ENCODE measurements at regions not wholly inside any gene's neighbourhood (a gene's known extent, or its start where the extent isn't known, plus 50 kb on each side); places are given as distances from the start of the nearest gene placed in this dataset.

DNA sequence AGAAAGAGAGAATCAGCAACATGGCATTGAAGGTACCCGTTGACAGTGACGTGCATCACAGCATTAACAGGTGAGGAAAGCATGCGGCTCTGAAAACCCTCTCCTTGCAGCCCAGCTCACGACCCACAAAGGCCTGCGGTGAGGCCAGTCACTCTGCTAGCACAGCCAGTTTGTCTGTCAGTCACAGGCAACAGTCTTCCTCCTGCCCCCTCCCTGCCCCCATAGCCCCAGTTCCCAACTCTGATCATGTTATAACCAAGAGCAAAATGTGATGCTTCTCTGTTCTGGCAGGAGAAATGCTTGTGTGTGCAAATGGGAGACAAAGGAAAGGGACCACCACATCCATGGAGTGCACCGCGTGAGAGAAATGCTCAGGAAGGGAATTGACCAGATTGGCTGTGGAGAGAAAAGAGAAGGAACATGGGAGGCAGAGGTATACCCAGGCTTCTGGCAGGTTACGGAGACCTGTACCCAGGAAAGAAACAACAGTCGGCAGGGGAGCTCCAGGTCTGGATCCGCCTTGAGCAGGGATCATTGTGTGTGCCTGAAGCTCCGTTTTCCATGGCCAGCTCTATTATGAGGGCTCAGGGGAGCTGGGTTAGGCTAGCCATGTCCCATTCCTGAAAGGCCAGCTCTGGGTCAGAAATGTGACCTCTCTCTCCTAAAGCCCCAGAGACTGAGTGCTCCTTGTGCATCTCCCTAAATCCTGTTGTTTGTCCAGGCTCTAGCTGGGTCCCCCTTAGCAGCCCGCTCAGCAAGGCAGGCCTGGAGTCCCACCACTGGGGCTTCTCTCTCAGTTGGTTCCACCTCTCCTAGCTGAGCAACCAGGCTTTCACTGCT is 139.7 kb upstream of the MAMLD1 start:
- no peak overlapping the region for H3K9ac ChIP-seq (ENCODE audit: low read length)
- H3K4me2 ChIP-seq (ENCODE audit: low read length), result no peak overlapping the region
- ATAC-seq, result no peak
- ChIA-PET POLR2A (ENCODE audit: unreplicated experiment) (no interaction called here), CTCF (no interaction called here)
- H3K27me3 ChIP-seq (ENCODE audit: low read length), result no peaks in the 10 kb centered on the region
- no peaks in the 10 kb centered on the region for H4K20me1 ChIP-seq (ENCODE audit: low read length)
- no peaks in the 10 kb centered on the region for H3K9me3 ChIP-seq (ENCODE audit: low read length)
- intact Hi-C loops (cut with micrococcal nuclease), result no loop called here
- TF ChIP-seq CTCF (conservative IDR thresholded peaks at IDR 0.05; ENCODE audit: low read depth, low read length) (no peak), EZH2 (IDR thresholded peaks at IDR 0.05; ENCODE audit: low read length, unreplicated experiment) (no peak), EZH2phosphoT487 (IDR thresholded peaks at IDR 0.05; ENCODE audit: borderline replicate concordance, low read length) (no peak)
- no peak overlapping the region for H3K4me3 ChIP-seq (ENCODE audit: low read length)
- H3K36me3 ChIP-seq (ENCODE audit: low read depth, low read length), result no peaks in the 10 kb centered on the region
- no peaks in the 10 kb centered on the region for H3K79me2 ChIP-seq (ENCODE audit: low read length)
- BruUV-seq (replicated peaks), result no TSS peak
- no peak overlapping the region for H2AFZ ChIP-seq (ENCODE audit: low read length)
- H3K27ac ChIP-seq (ENCODE audit: low read length), result no peak overlapping the region
- H3K4me1 ChIP-seq (ENCODE audit: insufficient read depth, low read length), result no peaks in the 10 kb centered on the region
- no peak for DNase-seq
- no peaks in the 10 kb centered on the region for H3F3A ChIP-seq (ENCODE audit: low read length, unreplicated experiment)
- H3K9me2 ChIP-seq (replicated peaks; ENCODE audit: low read length), result no peaks in the 10 kb centered on the region

DNA sequence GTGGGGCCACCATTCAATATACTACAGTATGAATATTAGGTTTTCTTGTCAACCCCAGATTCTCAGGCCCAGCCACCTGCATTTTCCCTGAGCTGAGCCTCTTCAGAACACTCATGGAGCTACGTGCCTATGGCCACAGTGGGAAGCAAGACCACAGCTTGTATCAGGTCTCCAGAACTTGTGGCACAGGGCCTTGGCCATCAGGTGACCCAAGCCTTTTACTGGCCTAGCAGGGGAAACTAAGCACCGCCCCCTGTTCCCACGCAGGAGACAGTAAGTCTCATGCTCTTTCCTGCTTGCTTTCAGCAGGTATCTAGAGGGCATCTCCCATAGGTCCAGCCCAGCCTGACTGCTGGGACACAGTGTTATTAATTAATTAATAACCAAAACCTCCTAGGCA is 138.4 kb upstream of the MAMLD1 start:
- Histone ChIP-seq H3K27ac (ENCODE audit: low read length) (no peak overlapping the region), H3K27me3 (ENCODE audit: low read length) (no peaks in the 10 kb centered on the region), H3K9me3 (ENCODE audit: low read length) (no peaks in the 10 kb centered on the region), H3K36me3 (ENCODE audit: low read depth, low read length) (no peaks in the 10 kb centered on the region), H2AFZ (ENCODE audit: low read length) (no peak overlapping the region), H3K4me1 (ENCODE audit: insufficient read depth, low read length) (no peaks in the 10 kb centered on the region), H3K9me2 (replicated peaks; ENCODE audit: low read length) (no peaks in the 10 kb centered on the region), H3F3A (ENCODE audit: low read length, unreplicated experiment) (no peaks in the 10 kb centered on the region), H4K20me1 (ENCODE audit: low read length) (no peaks in the 10 kb centered on the region), H3K9ac (ENCODE audit: low read length) (no peak overlapping the region), H3K4me2 (ENCODE audit: low read length) (no peak overlapping the region), H3K4me3 (ENCODE audit: low read length) (no peak overlapping the region), H3K79me2 (ENCODE audit: low read length) (no peaks in the 10 kb centered on the region)
- ChIA-PET CTCF (no interaction called here), POLR2A (ENCODE audit: unreplicated experiment) (no interaction called here)
- BruUV-seq (replicated peaks), result no TSS peak
- TF ChIP-seq CTCF (conservative IDR thresholded peaks at IDR 0.05; ENCODE audit: low read depth, low read length) (no peak), EZH2 (IDR thresholded peaks at IDR 0.05; ENCODE audit: low read length, unreplicated experiment) (no peak), EZH2phosphoT487 (IDR thresholded peaks at IDR 0.05; ENCODE audit: borderline replicate concordance, low read length) (no peak)
- ATAC-seq (no peak), DNase-seq (no peak)
- intact Hi-C loops (cut with micrococcal nuclease), result no loop called here

DNA sequence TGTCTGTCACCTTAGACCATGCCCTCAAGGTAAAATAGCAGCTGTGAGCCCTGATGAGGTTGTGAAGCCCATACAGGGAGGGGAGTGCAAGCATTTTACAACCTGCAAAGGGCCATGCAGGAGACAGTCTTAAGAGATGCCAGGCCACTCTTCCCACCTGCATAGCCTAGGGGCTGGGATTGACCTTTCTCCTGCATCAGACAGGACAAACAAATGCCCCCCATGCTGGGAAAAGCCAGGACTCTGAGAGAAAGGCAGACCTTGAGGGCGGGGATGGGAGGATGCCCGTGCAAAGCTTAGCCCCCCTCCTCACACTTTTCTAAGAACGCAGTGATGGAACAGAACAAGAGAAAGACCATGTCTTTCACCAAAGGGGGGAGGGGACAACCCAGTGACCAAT is 137.9 kb upstream of the MAMLD1 start:
- Histone ChIP-seq H3K4me1 (ENCODE audit: insufficient read depth, low read length) (no peaks in the 10 kb centered on the region), H3K27ac (ENCODE audit: low read length) (no peak overlapping the region), H3K9me2 (replicated peaks; ENCODE audit: low read length) (no peaks in the 10 kb centered on the region), H3K9ac (ENCODE audit: low read length) (no peak overlapping the region), H2AFZ (ENCODE audit: low read length) (no peak overlapping the region), H4K20me1 (ENCODE audit: low read length) (no peaks in the 10 kb centered on the region), H3K27me3 (ENCODE audit: low read length) (no peaks in the 10 kb centered on the region), H3K79me2 (ENCODE audit: low read length) (no peaks in the 10 kb centered on the region), H3K4me2 (ENCODE audit: low read length) (no peak overlapping the region), H3K36me3 (ENCODE audit: low read depth, low read length) (no peaks in the 10 kb centered on the region), H3K4me3 (ENCODE audit: low read length) (no peak overlapping the region), H3F3A (ENCODE audit: low read length, unreplicated experiment) (no peaks in the 10 kb centered on the region), H3K9me3 (ENCODE audit: low read length) (no peaks in the 10 kb centered on the region)
- TF ChIP-seq EZH2 (IDR thresholded peaks at IDR 0.05; ENCODE audit: low read length, unreplicated experiment) (no peak), EZH2phosphoT487 (IDR thresholded peaks at IDR 0.05; ENCODE audit: borderline replicate concordance, low read length) (no peak), CTCF (conservative IDR thresholded peaks at IDR 0.05; ENCODE audit: low read depth, low read length) (no peak)
- POLR2A ChIA-PET (ENCODE audit: unreplicated experiment), result no interaction called here
- no TSS peak for BruUV-seq (replicated peaks)
- DNase-seq, result no peak
- ATAC-seq, result no peak
- CTCF ChIA-PET, result no interaction called here
- intact Hi-C loops (cut with micrococcal nuclease), result no loop called here

Measured in PC-3 (cell line).